GM12891 (cell line): ENCODE measurements at regions not wholly inside any gene's neighbourhood (a gene's known extent, or its start where the extent isn't known, plus 50 kb on each side); places are given as distances from the start of the nearest gene placed in this dataset.

Experiments
- PAX5 ChIP-seq: IDR thresholded peaks from 2 replicates; pipeline ENCODE4 v1.6.1; 2011; ENCODE audit warnings: low read length, moderate library complexity, mild to moderate bottlenecking; ENCODE audit not compliant: insufficient read depth, severe bottlenecking
- POLR2AphosphoS5 ChIP-seq: IDR thresholded peaks from 2 replicates; pipeline ENCODE4 v1.6.1; 2011; ENCODE audit warnings: low read depth, low read length, control low read depth

DNA sequence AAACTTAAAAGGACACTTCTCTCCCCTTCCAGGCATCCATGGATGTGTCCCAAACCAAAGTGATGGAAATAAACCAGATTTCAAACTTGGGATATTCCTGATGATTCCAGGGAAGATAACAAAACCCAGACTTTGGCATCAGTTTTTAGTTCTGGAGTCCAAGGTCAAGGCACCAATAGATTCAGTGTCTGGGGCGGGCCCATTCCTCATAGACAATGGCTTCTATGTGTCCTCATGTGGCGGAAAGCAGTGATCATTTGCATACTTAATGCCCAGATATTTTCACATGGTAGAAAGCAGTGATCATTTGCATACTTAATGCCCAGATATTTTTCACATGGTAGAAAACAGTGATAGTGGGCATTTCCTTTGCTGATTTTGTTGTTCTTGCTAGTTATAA, 151.4 kb upstream of the DAP start:
- no peak for TF ChIP-seq POLR2AphosphoS5
- no peak for TF ChIP-seq PAX5
